ENCODE measurements at regions not wholly inside any gene's neighbourhood (a gene's known extent, or its start where the extent isn't known, plus 50 kb on each side); places are given as distances from the start of the nearest gene placed in this dataset.

DNA sequence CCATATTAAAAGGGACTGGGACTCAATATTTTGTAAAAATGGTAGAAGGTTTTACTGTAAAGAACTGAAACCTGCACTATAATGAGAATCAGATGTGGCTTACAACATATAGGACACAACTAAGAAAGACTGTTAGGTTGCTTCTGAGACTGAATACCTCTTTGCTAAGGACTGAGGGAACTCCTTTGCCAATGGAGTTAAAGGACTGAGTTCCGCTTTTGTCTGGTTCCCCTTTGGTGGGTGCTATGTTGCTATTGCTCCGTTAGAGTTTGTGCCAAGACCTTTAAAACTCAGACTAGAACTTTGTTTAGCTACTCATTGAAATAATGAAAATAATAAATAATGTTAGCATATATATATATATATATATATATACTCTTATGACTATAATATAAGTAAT is 147.8 kb upstream of the KCNMB2 start:
- TF ChIP-seq, protein P1, sequence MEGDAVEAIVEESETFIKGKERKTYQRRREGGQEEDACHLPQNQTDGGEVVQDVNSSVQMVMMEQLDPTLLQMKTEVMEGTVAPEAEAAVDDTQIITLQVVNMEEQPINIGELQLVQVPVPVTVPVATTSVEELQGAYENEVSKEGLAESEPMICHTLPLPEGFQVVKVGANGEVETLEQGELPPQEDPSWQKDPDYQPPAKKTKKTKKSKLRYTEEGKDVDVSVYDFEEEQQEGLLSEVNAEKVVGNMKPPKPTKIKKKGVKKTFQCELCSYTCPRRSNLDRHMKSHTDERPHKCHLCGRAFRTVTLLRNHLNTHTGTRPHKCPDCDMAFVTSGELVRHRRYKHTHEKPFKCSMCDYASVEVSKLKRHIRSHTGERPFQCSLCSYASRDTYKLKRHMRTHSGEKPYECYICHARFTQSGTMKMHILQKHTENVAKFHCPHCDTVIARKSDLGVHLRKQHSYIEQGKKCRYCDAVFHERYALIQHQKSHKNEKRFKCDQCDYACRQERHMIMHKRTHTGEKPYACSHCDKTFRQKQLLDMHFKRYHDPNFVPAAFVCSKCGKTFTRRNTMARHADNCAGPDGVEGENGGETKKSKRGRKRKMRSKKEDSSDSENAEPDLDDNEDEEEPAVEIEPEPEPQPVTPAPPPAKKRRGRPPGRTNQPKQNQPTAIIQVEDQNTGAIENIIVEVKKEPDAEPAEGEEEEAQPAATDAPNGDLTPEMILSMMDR (IDR thresholded peaks at IDR 0.05) = no peak
- TF ChIP-seq POLR2A (IDR thresholded peaks at IDR 0.05) = no peak

All from adrenal gland (tissue), 5 donors.